Fibroblast of the aortic adventitia (primary cell): ENCODE measurements at regions not wholly inside any gene's neighbourhood (a gene's known extent, or its start where the extent isn't known, plus 50 kb on each side); places are given as distances from the start of the nearest gene placed in this dataset.

ENCODE experiments used
- DNase-seq: peaks from one replicate; pipeline ENCODE4 v3.0.0-alpha.2; 2010; ENCODE audit warnings: low read depth
- H3K4me3 ChIP-seq: 2 replicates; pipeline ENCODE4 v1.5.1; 2011; ENCODE audit warnings: low read depth, mild to moderate bottlenecking, control low read depth, low read length, moderate library complexity
- TF ChIP-seq, protein P1 (sequence below): IDR thresholded peaks from 2 replicates; pipeline ENCODE4 v1.5.1; 2011; ENCODE audit warnings: mild to moderate bottlenecking, low read length, control low read depth, inconsistent platforms; ENCODE audit not compliant: insufficient read depth

DNA sequence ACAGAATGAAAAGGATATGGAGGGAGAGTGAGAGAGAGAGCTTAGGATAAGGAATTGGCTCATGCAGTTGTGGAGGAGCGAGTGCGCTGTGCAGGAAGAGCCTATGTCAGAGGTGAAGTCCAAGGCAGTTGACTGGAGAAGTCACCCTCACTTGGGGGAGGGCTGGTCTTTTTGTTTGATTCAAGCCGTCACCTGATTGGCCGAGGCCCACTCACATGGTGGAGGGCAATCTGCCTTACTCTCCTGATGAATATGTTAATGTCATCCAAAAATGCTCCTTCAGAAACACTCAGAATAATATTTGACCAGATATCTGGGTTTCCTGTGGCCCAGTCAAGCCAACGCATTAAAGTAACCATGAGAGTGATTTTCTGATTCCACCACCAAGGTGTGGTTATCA is 131.7 kb downstream of the KATNIP start:
- no peak overlapping the region for H3K4me3 ChIP-seq
- no peak for DNase-seq
- TF ChIP-seq, protein P1, sequence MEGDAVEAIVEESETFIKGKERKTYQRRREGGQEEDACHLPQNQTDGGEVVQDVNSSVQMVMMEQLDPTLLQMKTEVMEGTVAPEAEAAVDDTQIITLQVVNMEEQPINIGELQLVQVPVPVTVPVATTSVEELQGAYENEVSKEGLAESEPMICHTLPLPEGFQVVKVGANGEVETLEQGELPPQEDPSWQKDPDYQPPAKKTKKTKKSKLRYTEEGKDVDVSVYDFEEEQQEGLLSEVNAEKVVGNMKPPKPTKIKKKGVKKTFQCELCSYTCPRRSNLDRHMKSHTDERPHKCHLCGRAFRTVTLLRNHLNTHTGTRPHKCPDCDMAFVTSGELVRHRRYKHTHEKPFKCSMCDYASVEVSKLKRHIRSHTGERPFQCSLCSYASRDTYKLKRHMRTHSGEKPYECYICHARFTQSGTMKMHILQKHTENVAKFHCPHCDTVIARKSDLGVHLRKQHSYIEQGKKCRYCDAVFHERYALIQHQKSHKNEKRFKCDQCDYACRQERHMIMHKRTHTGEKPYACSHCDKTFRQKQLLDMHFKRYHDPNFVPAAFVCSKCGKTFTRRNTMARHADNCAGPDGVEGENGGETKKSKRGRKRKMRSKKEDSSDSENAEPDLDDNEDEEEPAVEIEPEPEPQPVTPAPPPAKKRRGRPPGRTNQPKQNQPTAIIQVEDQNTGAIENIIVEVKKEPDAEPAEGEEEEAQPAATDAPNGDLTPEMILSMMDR = no peak

DNA sequence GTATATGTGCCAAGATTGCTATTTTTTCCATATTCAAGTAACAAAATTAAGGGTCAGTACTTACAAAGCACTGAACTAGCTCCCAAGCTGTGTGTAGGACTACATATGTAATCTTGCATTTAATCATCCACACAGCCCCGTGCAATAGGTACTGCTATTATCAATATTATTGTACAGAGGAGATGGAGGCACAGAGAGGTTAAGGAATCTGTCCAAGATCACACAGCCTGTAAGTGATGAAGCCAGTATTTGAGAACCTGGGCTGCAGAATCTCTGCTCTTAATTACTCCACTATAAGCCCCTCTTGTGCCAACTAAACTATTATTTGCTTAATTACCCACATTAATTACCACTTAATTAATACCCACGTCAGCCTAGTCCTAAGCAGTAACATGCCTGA is 134.1 kb downstream of the KATNIP start:
- TF ChIP-seq, protein P1 = no peak
- no peak for DNase-seq
- no peak overlapping the region for H3K4me3 ChIP-seq

DNA sequence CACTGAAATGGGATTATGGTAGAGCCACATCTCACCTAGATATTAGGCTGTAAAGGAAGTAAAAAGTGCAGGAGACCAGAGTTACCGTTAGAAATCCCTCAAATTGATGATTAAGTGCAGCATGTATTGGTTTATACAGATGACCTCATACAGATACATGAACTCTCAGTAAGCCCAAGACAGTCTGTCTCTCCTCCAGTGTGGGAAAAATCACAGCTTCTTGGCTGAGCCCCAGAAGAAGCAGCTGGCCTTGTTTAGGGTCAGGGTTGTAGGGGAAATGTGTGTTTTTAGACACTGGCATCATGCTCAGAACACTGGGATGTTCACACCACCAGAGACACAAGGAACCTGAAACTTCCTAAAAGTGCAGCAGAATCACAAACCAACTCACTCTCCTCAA is 135.9 kb downstream of the KATNIP start:
- TF ChIP-seq, protein P1 = no peak
- no peak overlapping the region for H3K4me3 ChIP-seq
- peak; percentile 9 for DNase-seq

DNA sequence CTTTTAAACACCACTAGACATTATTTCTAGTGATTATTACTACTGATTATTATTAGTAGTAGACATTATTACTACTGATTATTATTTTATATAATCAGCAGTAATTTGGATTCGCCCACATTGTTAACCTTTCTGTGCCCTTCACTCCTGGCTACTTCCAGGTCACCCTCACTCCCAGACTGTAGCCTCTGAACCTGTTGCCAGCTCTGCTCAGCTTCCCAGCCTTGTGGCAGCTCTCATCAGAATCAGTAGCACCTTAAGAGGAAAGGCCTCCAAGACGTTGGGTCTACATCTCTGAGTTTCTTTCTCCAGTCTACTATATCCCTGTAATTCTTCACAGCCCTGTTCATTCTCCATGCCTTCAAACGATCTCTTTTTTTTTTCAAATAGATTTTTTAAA is 137.0 kb downstream of the KATNIP start:
- TF ChIP-seq, protein P1 = no peak
- no peak overlapping the region for H3K4me3 ChIP-seq
- DNase-seq = no peak

DNA sequence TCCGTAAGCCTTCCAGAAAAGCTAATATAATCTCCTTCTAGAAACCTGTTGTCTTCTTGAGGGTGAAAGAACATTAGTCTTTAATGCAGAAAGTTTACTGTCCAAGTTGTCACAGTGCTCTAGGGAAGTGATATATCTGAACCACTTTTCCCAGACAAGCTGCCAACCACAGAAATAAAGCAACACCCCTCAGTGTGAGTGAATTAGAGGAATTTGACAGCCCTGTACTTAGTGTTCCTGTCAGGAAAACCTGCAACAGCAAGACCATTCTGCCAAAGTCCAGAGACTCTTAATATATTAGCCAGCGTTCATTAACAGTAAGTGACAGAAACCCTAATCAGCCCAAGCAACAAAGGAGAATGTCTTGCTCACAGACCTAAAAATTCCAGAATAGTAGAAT is 137.7 kb downstream of the KATNIP start:
- TF ChIP-seq, protein P1 = no peak
- no peak for DNase-seq
- H3K4me3 ChIP-seq = no peak overlapping the region

DNA sequence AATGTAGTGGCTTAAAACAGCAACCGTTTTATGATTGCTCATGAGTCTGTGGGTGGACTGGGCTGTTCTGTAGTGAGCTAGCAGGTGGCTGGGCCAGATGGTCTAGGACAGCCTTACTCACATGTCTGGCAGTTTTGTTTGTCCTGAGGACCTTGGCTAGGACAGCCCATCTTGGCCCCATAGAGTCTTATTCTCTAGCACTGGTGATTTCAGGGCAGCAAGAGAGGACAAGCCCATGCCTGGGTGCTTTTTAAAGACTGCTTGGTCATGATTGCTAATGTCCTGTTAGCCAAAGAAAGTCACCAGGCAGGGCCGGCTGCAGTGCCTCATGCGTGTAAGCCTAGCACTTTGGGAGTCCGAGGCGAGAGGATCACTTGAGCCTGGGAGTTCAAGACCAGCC is 139.8 kb downstream of the KATNIP start:
- H3K4me3 ChIP-seq = no peak overlapping the region
- no peak for DNase-seq
- TF ChIP-seq, protein P1 = no peak

DNA sequence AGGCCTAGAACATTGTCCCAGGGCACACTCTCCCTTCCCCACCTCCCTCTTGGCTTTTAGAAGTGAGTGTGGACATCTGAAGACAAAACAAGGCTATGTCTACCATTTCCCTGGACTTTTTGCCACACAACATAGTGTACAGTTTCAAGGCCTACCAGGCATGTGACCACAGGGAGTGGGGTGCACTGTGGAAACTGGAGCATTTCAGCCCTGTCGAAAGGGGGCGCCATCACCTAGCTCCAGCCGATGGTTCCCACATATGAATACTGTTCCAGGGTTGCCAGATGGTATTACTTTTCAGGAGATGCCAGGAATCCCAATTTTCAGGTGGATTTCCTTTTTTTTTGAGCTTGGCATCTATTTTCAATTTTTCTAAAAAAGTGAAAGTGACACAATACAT is 140.7 kb downstream of the KATNIP start:
- peak; percentile 26 for DNase-seq
- TF ChIP-seq, protein P1 = peak; percentile 56
- no peak overlapping the region for H3K4me3 ChIP-seq
